ENCODE measurements at regions not wholly inside any gene's neighbourhood (a gene's known extent, or its start where the extent isn't known, plus 50 kb on each side); places are given as distances from the start of the nearest gene placed in this dataset.
"Not testable (repeated sequence)": the region's sequence is repeated elsewhere in the genome, so short reads cannot be mapped to it uniquely, and the experiment has no call there.

DNA sequence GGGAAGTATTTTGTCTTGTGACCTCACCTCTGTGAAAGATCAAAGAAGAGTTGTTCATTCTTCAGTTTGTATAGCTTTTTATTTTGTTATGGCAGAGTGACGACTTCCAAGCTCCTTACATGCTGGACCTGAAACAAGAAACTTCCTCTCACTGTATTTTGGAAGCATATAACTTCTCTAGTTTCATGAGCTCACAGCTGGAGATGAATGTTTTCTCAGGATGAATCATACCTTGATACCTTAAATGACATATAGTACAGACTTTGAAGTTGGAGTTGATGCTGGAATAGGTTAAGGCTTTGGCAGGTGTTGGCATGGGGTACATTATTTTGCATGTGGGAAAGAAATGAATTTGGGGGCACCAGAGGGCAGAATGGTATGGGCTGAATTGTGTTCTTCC is 112.5 kb downstream of the SLC25A46 start:
- Mint-ChIP-seq H3K4me3 (no peak overlapping the region), H3K27me3 (ENCODE audit: low read depth) (peaks cover 7% of the 10 kb centered on the region)
- ATAC-seq: no peak

DNA sequence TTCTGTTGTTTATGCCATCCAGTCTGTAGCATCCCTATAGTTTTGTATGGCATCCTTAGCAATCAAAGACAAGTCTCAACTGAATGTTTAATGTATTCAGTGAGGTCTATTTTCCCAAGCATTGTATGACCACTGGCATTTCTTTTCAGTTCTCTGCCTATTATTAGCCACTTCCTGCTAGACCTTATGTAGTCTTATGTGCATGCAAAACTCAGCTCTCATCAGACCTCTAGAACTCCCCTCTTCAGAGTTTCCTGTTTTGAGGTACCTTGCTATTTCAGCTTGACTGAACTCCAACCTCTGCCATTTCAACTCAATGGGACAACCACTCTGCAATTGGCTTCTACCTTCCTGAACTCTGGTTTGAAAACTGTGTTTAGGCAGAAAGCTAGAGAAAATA is 113.2 kb downstream of the SLC25A46 start:
- no peaks in the 10 kb centered on the region for H3K36me3 Mint-ChIP-seq (ENCODE audit: insufficient read depth)
- ATAC-seq: no peak
- no peaks in the 10 kb centered on the region for H3K4me1 Mint-ChIP-seq (ENCODE audit: low read depth)
- H3K27me3 Mint-ChIP-seq (ENCODE audit: low read depth): peaks cover 9% of the 10 kb centered on the region
- H3K9me3 Mint-ChIP-seq: peaks cover 17% of the 10 kb centered on the region
- DNase-seq: no peak
- H3K4me3 Mint-ChIP-seq: no peak overlapping the region

More for the DNA sequence above, 112.5 kb downstream of the SLC25A46 start:
- Mint-ChIP-seq H3K9me3 (peaks cover 17% of the 10 kb centered on the region), H3K4me1 (ENCODE audit: low read depth) (no peaks in the 10 kb centered on the region), H3K36me3 (ENCODE audit: insufficient read depth) (no peaks in the 10 kb centered on the region)
- no peak for DNase-seq

DNA sequence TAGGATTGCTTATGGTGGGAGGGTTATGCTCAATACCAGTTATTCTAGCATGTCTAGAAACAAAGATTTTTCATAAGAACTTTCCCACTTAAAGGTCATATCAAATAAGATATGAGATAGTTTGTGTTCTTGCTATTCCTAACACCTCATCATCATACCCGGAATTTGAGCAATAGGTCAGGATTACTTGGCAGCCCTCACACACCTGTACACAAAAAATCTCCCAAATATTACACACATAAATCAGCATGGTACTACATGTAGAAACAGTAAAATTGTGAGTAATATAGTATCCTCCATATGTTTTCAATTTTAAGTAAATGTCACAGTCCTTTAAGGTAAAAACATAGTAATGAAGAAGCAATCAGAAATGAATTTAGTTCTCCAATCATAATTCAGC is 113.7 kb downstream of the SLC25A46 start:
- Mint-ChIP-seq H3K36me3 (ENCODE audit: insufficient read depth) (no peaks in the 10 kb centered on the region), H3K4me1 (ENCODE audit: low read depth) (no peaks in the 10 kb centered on the region), H3K27me3 (ENCODE audit: low read depth) (peaks cover 9% of the 10 kb centered on the region), H3K9me3 (peaks cover 17% of the 10 kb centered on the region), H3K4me3 (no peak overlapping the region)
- no peak for DNase-seq
- ATAC-seq: no peak

DNA sequence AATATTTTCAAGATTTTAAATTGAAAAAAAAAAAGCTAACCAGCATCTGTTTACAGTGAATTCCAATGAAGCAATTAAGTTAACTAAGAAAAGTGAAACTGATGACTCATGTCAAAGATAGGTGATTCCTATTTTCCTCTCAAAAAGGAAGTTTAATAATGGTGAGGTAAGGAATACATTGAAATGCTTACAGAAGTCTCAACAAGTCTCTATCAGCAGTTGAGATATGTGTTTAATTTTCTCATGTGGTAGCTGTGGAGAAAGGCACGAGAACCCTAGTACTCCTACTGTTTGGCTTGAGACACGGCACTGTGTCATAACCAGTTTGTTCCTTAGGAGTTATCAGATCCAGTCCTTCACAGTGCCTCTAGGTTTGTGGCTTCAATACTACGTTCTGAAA is 114.5 kb downstream of the SLC25A46 start:
- ATAC-seq (no peak), DNase-seq (no peak)
- Mint-ChIP-seq H3K9me3 (peaks cover 17% of the 10 kb centered on the region), H3K36me3 (ENCODE audit: insufficient read depth) (no peaks in the 10 kb centered on the region), H3K27me3 (ENCODE audit: low read depth) (peaks cover 9% of the 10 kb centered on the region), H3K4me1 (ENCODE audit: low read depth) (no peaks in the 10 kb centered on the region), H3K4me3 (no peak overlapping the region)

DNA sequence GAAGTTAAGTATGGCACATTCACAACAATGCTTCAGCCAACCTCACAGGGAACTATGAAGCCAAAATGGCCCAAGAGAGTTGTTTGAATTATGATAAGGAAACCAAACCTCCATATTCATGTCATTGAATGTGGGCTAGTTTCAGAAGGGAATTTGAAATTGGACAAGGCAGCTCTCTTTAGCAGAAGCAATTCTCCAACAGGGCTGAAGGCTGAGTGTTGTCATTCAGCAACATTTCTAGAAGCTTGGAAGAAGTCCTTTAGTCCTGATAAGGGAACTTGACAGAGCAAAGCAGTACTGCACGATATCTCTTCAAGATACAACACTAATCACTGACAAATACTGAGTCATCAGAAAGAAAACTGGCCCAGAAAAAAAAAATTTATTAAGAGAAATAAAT is 115.4 kb downstream of the SLC25A46 start:
- DNase-seq: no peak
- no peak overlapping the region for H3K4me3 Mint-ChIP-seq
- ATAC-seq: no peak
- H3K27me3 Mint-ChIP-seq (ENCODE audit: low read depth): peaks cover 9% of the 10 kb centered on the region
- H3K4me1 Mint-ChIP-seq (ENCODE audit: low read depth): no peaks in the 10 kb centered on the region
- H3K36me3 Mint-ChIP-seq (ENCODE audit: insufficient read depth): no peaks in the 10 kb centered on the region
- peaks cover 10% of the 10 kb centered on the region for H3K9me3 Mint-ChIP-seq

DNA sequence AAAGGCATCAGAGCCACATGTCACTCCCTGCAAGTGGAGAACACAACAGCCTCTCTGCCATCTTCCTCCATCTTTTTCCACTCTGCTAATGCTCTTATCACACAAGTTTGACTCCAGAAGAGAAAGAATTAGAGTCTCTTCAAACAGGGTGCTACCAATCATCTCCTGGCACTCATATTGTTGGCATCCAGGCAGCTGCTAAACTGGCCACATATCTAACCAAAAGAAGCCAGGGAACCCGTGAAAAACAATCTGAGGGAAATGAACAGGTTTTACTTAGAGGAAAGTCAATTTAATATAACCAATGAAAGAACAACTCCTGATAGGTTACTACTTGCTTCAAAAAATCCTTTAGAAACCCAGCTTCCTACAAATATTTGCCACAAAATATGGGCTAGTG is 117.2 kb downstream of the SLC25A46 start:
- peaks cover 8% of the 10 kb centered on the region for H3K27me3 Mint-ChIP-seq (ENCODE audit: low read depth)
- no peaks in the 10 kb centered on the region for H3K9me3 Mint-ChIP-seq
- H3K4me3 Mint-ChIP-seq: no peak overlapping the region
- no peak for ATAC-seq
- DNase-seq: no peak
- H3K36me3 Mint-ChIP-seq (ENCODE audit: insufficient read depth): no peaks in the 10 kb centered on the region
- no peaks in the 10 kb centered on the region for H3K4me1 Mint-ChIP-seq (ENCODE audit: low read depth)

DNA sequence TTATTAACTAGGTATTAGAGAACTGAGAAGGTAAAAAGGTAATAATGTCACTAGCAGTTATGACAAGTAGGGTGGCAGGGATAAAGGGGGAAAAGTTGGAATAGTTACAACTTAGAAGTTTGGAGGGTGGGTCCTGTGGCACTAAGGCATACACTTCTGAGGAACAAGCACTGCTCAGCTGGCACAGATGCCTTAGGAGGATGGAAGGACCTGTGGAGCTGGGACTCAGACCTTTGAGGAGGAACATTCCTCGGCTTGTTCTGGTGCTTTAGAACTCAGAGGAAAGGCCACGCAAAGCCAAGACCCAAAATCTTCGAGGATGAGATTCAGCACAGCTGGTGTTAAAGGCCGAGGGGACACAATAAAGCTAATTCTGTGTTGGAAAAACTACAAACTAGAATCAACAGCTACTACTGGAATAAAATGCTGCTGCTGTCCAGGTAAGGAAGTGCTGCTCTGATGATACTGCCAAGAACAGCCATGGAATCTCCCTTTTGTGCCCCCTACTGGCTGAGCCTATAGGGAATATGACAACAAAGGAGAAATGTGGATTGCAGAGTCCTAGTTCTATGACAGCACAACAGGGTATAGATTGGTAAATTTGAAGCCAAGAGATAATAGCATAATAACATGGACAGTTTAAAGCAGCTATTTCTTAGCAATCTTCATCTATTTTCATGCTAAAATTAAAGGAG is 126.7 kb downstream of the SLC25A46 start:
- H3K4me1 Mint-ChIP-seq (ENCODE audit: low read depth): no peaks in the 10 kb centered on the region
- H3K4me3 Mint-ChIP-seq: no peak overlapping the region
- ATAC-seq (no peak), DNase-seq (no peak)
- no peaks in the 10 kb centered on the region for H3K9me3 Mint-ChIP-seq
- H3K36me3 Mint-ChIP-seq (ENCODE audit: insufficient read depth): no peaks in the 10 kb centered on the region
- H3K27me3 Mint-ChIP-seq (ENCODE audit: low read depth): no peaks in the 10 kb centered on the region

DNA sequence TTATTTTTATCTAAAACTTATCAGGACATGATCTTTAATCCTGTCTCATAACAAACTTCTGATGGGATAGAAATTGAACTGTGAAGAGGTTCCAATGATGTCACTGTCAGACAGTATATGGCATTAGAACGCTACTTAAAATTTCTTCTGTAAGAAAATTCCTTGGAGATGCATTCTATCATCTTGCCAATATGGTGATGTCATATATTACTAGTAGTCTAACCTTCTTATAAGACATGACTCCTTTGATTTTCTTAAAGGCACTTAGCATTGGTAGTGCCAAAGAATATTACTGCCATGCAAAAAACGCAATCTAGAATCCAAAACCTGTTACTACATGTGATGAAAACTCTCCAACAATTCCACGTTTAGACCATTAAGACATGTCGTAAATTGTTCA is 131.1 kb downstream of the SLC25A46 start:
- Mint-ChIP-seq H3K4me3 (no peak overlapping the region), H3K4me1 (ENCODE audit: low read depth) (no peaks in the 10 kb centered on the region), H3K9me3 (no peaks in the 10 kb centered on the region), H3K36me3 (ENCODE audit: insufficient read depth) (no peaks in the 10 kb centered on the region), H3K27me3 (ENCODE audit: low read depth) (no peaks in the 10 kb centered on the region)
- DNase-seq: no peak
- no peak for ATAC-seq

DNA sequence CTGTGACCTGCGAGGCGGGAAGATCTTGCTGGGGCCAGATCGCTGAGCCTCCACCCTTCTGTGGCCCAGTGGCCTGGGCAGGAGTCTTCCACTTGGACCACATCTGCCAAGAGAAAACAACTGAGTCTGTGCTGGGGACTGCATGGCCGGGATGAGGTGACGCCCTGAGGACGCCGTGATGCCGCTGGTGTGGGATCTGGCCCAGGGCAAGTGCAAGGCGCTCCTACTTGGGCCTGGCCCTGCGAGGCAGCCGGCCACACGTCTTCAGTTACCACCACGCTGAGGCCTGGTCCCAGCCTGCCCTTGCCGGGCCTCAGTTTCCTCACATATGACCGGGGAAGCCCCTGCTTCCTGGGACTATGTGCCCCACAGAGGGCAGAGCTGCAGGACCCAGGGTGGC is 133.4 kb downstream of the SLC25A46 start:
- ATAC-seq: no peak

DNA sequence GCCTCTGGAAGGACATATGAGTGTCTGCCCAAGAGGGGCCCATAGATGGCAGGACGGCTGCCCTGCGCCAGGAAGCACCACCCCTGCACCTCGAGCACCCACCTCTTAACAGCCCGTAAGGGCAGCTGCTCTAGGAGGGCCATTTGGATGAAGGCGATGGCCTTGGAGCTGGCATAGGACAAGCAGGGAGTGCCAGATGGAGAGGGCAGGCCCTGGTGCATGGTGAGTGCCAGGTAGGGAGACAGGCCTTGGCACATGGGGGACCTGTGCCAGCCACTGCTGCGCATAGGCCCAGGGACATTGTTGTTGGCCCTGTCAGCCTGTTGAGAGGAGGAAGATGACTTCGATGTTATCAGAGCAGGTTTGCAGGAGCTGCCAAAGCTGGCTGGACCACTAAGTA is 134.2 kb downstream of the SLC25A46 start:
- no peaks in the 10 kb centered on the region for H3K9me3 Mint-ChIP-seq
- ATAC-seq: no peak
- no peaks in the 10 kb centered on the region for H3K4me1 Mint-ChIP-seq (ENCODE audit: low read depth)
- no peaks in the 10 kb centered on the region for H3K27me3 Mint-ChIP-seq (ENCODE audit: low read depth)
- no peak overlapping the region for H3K4me3 Mint-ChIP-seq
- no peak for DNase-seq
- H3K36me3 Mint-ChIP-seq (ENCODE audit: insufficient read depth): no peaks in the 10 kb centered on the region

More for the DNA sequence above, 133.4 kb downstream of the SLC25A46 start:
- Mint-ChIP-seq H3K27me3 (ENCODE audit: low read depth) (no peaks in the 10 kb centered on the region), H3K9me3 (no peaks in the 10 kb centered on the region), H3K36me3 (ENCODE audit: insufficient read depth) (no peaks in the 10 kb centered on the region), H3K4me3 (no peak overlapping the region), H3K4me1 (ENCODE audit: low read depth) (no peaks in the 10 kb centered on the region)
- no peak for DNase-seq

DNA sequence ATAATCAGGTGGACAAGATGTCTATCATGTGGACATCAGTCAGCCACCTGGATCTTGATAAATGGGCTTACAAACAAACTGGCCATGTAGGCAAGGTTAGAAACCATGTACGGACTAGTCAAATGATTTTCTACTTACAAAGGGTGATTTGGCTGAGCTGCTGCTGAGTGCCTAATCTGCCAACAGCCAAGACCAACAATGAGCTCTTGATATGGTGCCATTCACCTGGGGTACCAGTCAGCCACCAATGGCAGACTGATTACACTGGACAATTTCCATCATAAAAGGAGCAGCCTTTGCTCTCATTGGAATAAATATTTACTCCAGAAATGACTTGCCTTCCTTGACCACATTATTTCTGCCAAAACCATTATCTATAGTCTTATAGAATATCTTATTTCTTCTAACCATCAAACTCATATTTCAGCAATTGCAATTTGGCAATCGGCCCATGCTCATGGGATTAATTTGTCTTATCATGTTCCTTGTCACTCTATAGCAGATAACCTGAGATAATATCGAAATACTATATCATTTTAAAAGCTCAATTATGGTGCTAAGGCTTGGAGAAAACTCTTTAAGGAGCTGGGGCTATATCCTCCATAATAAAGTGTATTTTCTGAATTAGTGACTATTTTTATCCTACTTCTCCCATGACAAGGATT is 135.1 kb downstream of the SLC25A46 start:
- Mint-ChIP-seq H3K36me3 (ENCODE audit: insufficient read depth) (no peaks in the 10 kb centered on the region), H3K4me3 (no peak overlapping the region), H3K9me3 (no peaks in the 10 kb centered on the region), H3K4me1 (ENCODE audit: low read depth) (no peaks in the 10 kb centered on the region), H3K27me3 (ENCODE audit: low read depth) (no peaks in the 10 kb centered on the region)
- no peak for ATAC-seq
- DNase-seq: no peak

DNA sequence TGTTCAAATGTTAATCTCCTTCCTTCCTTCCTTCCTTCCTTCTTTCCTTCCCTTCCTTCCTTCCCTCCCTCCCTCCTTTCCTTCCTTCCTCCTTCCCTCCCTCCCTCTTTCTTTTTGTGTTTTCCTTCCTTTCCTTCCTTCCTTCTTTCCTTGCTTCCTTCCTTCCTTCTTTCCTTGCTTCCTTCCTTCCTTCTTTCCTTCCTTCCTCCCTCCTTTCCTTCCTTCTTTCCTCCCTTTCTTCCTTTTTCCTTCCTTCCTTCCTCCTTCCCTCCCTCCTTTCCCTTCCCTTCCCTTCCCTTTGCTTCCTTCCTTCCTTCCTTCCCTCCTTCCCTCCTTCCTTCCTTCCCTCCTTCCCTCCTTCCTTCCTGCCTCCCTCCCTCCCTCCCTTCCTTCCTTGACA is 136.3 kb downstream of the SLC25A46 start:
- ATAC-seq; H3K4me1 Mint-ChIP-seq (ENCODE audit: low read depth); H3K36me3 Mint-ChIP-seq (ENCODE audit: insufficient read depth); H3K4me3 Mint-ChIP-seq; DNase-seq; H3K9me3 Mint-ChIP-seq; H3K27me3 Mint-ChIP-seq (ENCODE audit: low read depth): not testable (repeated sequence)

DNA sequence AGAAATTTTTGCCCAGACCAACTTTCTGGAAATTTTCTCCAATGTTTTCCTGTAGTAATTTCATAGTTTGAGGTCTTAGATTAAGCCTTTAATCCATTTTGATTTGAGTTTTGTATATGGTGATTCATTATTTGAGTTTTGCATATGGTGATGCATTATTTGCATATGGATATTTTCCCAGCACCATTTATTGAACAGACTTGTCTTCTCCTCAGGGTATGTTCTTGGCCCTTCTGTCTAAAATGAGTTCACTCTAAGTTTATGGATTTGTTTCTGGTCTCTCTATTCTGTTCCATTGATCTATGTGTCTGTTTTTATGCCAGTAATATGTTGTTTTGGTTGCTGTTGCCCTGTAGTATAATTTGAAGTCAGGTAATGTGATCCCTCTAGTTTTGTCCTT is 139.3 kb downstream of the SLC25A46 start:
- no peaks in the 10 kb centered on the region for H3K4me1 Mint-ChIP-seq (ENCODE audit: low read depth)
- no peaks in the 10 kb centered on the region for H3K36me3 Mint-ChIP-seq (ENCODE audit: insufficient read depth)
- no peak for DNase-seq
- no peaks in the 10 kb centered on the region for H3K9me3 Mint-ChIP-seq
- H3K27me3 Mint-ChIP-seq (ENCODE audit: low read depth): no peaks in the 10 kb centered on the region
- no peak overlapping the region for H3K4me3 Mint-ChIP-seq
- no peak for ATAC-seq

DNA sequence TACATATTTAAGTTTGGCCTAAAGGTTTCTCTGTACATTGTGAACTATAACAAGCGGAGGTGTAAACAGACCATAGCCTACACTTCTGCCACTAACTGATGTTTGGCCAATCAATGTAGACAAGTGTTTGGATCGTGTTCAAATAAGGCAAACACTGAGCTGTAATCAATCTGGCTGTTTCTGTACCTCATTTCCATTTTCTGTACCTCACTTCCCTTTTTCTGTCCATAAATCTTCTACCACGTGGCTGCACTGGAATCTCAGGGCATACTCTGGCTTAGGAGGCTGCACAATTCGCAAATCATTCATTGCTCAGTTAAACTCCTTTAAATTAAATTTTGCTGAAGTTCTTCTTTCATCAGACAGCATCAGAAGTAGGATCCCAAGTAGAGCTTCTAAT is 140.9 kb downstream of the SLC25A46 start:
- no peaks in the 10 kb centered on the region for H3K27me3 Mint-ChIP-seq (ENCODE audit: low read depth)
- H3K36me3 Mint-ChIP-seq (ENCODE audit: insufficient read depth): no peaks in the 10 kb centered on the region
- no peaks in the 10 kb centered on the region for H3K4me1 Mint-ChIP-seq (ENCODE audit: low read depth)
- H3K9me3 Mint-ChIP-seq: no peaks in the 10 kb centered on the region
- ATAC-seq (no peak), DNase-seq (no peak)
- H3K4me3 Mint-ChIP-seq: no peak overlapping the region

DNA sequence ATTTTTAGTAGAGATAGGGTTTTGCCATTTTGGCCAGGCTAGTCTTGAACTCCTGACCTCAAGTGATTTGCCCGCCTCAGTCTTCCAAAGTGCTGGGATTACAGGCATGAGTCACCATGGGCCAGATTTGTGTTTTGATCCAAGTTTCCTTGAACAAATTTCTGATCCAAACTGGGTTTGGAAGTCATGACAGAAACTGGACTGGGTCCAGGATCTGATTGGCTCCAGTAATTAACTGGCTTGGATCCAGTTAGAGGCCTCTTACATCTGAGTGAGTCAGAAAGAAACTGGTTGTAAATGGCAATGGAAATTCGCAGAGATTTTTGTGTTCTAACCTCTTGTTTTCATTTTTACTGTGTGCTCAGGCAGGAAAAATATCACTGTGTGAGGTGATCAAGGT is 141.6 kb downstream of the SLC25A46 start:
- DNase-seq: no peak
- no peak for ATAC-seq
- no peak overlapping the region for H3K4me3 Mint-ChIP-seq
- H3K27me3 Mint-ChIP-seq (ENCODE audit: low read depth): no peaks in the 10 kb centered on the region
- no peaks in the 10 kb centered on the region for H3K9me3 Mint-ChIP-seq
- H3K36me3 Mint-ChIP-seq (ENCODE audit: insufficient read depth): no peaks in the 10 kb centered on the region
- no peaks in the 10 kb centered on the region for H3K4me1 Mint-ChIP-seq (ENCODE audit: low read depth)
